GM19463 (cell line): ENCODE measurements at regions not wholly inside any gene's neighbourhood (a gene's known extent, or its start where the extent isn't known, plus 50 kb on each side); places are given as distances from the start of the nearest gene placed in this dataset.
"Not testable (repeated sequence)": the region's sequence is repeated elsewhere in the genome, so short reads cannot be mapped to it uniquely, and the experiment has no call there.

ENCODE experiments used
- ATAC-seq: cut with Tn5 transposase; IDR thresholded peaks from one replicate; pipeline ENCODE4 v1.9.1; 2021; ENCODE audit warnings: mild to moderate bottlenecking, moderate library complexity; ENCODE audit not compliant: unreplicated experiment

- ATAC-seq: no peak
Observed at GRCh38 chr7:19537942-19538401, 170.9 kb downstream of the POLR1F start.

GRCh38 chr7:19533266-19533665, 175.6 kb downstream of the POLR1F start:
- no peak for ATAC-seq

GRCh38 chr7:19530852-19531251, 178.0 kb downstream of the POLR1F start:
- no peak for ATAC-seq

- ATAC-seq: no peak
Observed at GRCh38 chr7:19530261-19530660, 178.6 kb downstream of the POLR1F start.

GRCh38 chr7:19526639-19527038, 182.2 kb downstream of the POLR1F start:
- ATAC-seq: no peak

GRCh38 chr7:19522486-19522885, 186.4 kb downstream of the POLR1F start:
- ATAC-seq: no peak

- ATAC-seq: no peak
Observed at GRCh38 chr7:19520392-19520791, 188.4 kb downstream of the POLR1F start.

GRCh38 chr7:19519443-19520021, 189.3 kb downstream of the POLR1F start:
- no peak for ATAC-seq

GRCh38 chr7:19517546-19517945, 191.3 kb downstream of the POLR1F start:
- ATAC-seq: not testable (repeated sequence)

GRCh38 chr7:19508821-19509220, 200.0 kb downstream of the POLR1F start:
- ATAC-seq: no peak

GRCh38 chr7:19508124-19508523, 200.7 kb downstream of the POLR1F start:
- no peak for ATAC-seq

GRCh38 chr7:19491821-19492452, 216.9 kb downstream of the POLR1F start:
- peak; percentile 59 for ATAC-seq

GRCh38 chr7:19491371-19491770, 217.5 kb downstream of the POLR1F start:
- no peak for ATAC-seq

- ATAC-seq: no peak
Observed at GRCh38 chr7:19489162-19489820, 219.5 kb downstream of the POLR1F start.

- ATAC-seq: no peak
Observed at GRCh38 chr7:19488056-19488455, 220.8 kb downstream of the POLR1F start.

GRCh38 chr7:19482628-19483027, 226.2 kb downstream of the POLR1F start:
- no peak for ATAC-seq

GRCh38 chr7:19480383-19480782, 228.5 kb downstream of the POLR1F start:
- no peak for ATAC-seq

GRCh38 chr7:19470031-19470430, 238.8 kb downstream of the POLR1F start:
- ATAC-seq: no peak

GRCh38 chr7:19465861-19466260, 243.0 kb downstream of the POLR1F start:
- no peak for ATAC-seq

GRCh38 chr7:19464751-19465150, 244.1 kb downstream of the POLR1F start:
- ATAC-seq: no peak

GRCh38 chr7:19464241-19464640, 244.6 kb downstream of the POLR1F start:
- ATAC-seq: no peak

- ATAC-seq: no peak
Observed at GRCh38 chr7:19463581-19463980, 245.3 kb downstream of the POLR1F start.
